SH-SY5Y (cell line): ENCODE measurements at regions not wholly inside any gene's neighbourhood (a gene's known extent, or its start where the extent isn't known, plus 50 kb on each side); places are given as distances from the start of the nearest gene placed in this dataset.

Source experiments
- GATA2 ChIP-seq: IDR thresholded peaks from 2 replicates; pipeline ENCODE4 v1.6.1; 2011; ENCODE audit warnings: mild to moderate bottlenecking, low read depth, low read length
- GATA3 ChIP-seq: IDR thresholded peaks from 2 replicates; pipeline ENCODE4 v1.6.1; 2011; ENCODE audit warnings: low read depth, mild to moderate bottlenecking, low read length, moderate library complexity

GRCh38 chr2:129009555-129010146 lies 691.0 kb upstream of the HS6ST1 start:
- TF ChIP-seq GATA2 (no peak), GATA3 (no peak)
